Peyer's patch (tissue), 4 donors: ENCODE measurements at regions not wholly inside any gene's neighbourhood (a gene's known extent, or its start where the extent isn't known, plus 50 kb on each side); places are given as distances from the start of the nearest gene placed in this dataset.

Experiments
- DNase-seq, 3 donors: peaks; one replicate each; pipeline ENCODE4 v3.0.0-alpha.2; 2017 to 2019
- H3K27ac ChIP-seq, 4 donors: fragments of 200-600 bp; sonication (generic); one replicate each; pipeline ENCODE4 v1.5.1; 2016 to 2019
- H3K27me3 ChIP-seq, 2 donors: fragments of 200-600 bp; sonication (generic); one replicate each; pipeline ENCODE4 v1.5.1; 2019
- H3K36me3 ChIP-seq, 3 donors: fragments of 200-600 bp; sonication (generic); one replicate each; pipeline ENCODE4 v1.5.1; 2016 to 2019
- H3K4me1 ChIP-seq, 4 donors: fragments of 200-600 bp; sonication (generic); one replicate each; pipeline ENCODE4 v1.5.1; 2016 to 2019
- H3K4me3 ChIP-seq, 4 donors: fragments of 200-600 bp; sonication (generic); 1 replicate in 3 of 4; 2 replicates in 1 of 4; pipeline ENCODE4 v1.5.1; 2016 to 2019; ENCODE audit warnings: mild to moderate bottlenecking in 1 of 4
- H3K9me3 ChIP-seq, 4 donors: fragments of 200-600 bp; sonication (generic); one replicate each; pipeline ENCODE4 v1.5.1; 2016 to 2019; ENCODE audit warnings: mild to moderate bottlenecking in 1 of 4
- CTCF ChIP-seq, 6 experiments: fragments of 450-650 bp in 4 of 6; fragments of 200-600 bp in 2 of 6; sonication (generic) in 1 of 6; IDR thresholded peaks; one replicate each; pipeline ENCODE4 v1.5.1; 2017 to 2019; ENCODE audit warnings: antibody characterized with exemption in 6 of 6, mild to moderate bottlenecking in 3 of 6, moderate library complexity in 1 of 6
- POLR2A ChIP-seq, 2 donors: fragments of 450-650 bp; IDR thresholded peaks; one replicate each; pipeline ENCODE4 v1.5.1; 2017; ENCODE audit warnings: antibody characterized with exemption in 2 of 2, mild to moderate bottlenecking in 2 of 2, moderate library complexity in 2 of 2

DNA sequence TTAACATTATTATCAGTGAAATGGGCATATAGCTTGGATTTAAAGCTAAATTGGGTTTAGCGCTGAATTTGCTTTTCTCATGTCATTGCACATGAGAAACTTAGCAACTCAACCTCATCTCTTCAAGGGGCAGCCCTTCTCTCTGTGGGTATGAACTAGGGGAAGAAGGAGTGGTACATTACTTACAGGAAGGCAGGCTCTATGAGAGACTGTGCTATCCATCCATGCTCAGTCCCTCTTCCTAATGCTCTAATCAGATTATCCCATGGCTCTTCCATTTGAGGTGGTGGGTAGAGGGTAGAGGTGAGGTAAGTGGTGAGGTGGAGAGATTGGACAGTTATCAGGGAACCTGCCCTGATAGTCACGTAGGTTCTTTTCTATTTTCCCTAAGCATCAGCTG, 343.7 kb upstream of the NOVA1 start:
- Histone ChIP-seq H3K36me3 (no peaks in the 10 kb centered on the region), H3K4me3 (no peak overlapping the region), H3K27me3 (no peaks in the 10 kb centered on the region), H3K9me3 (peaks cover 0 to 2% (median 0%) of the 10 kb centered on the region in 4 donors), H3K27ac (no peak overlapping the region), H3K4me1 (no peaks in the 10 kb centered on the region)
- DNase-seq: no peak
- TF ChIP-seq CTCF (IDR thresholded peaks at IDR 0.05) (no peak), POLR2A (IDR thresholded peaks at IDR 0.05) (no peak)

DNA sequence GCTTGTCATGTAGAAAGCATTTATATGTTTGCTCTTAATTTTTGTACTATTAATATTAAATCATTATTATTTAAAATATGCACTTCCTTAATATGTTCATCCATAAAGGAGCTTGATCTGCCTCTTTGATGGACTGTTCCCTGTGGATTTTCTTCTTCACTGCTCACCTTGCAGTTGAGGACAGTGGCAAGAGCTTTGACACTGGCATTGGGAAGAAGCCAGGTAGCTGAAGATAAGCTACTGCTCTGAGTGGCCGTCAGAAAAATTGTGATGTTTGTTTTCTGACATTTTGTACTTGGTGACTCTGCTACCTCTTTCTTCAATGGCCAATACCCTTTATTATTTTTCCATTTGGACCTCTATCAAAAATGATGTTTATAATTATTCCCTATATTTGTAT, 349.4 kb upstream of the NOVA1 start:
- no peak overlapping the region for H3K4me3 ChIP-seq
- no peaks in the 10 kb centered on the region for H3K36me3 ChIP-seq
- H3K9me3 ChIP-seq: no peaks in the 10 kb centered on the region
- H3K4me1 ChIP-seq: no peaks in the 10 kb centered on the region
- no peak overlapping the region for H3K27ac ChIP-seq
- H3K27me3 ChIP-seq: no peaks in the 10 kb centered on the region
- DNase-seq: no peak
- TF ChIP-seq CTCF (IDR thresholded peaks at IDR 0.05) (no peak), POLR2A (IDR thresholded peaks at IDR 0.05) (no peak)

- DNase-seq: no peak
- Histone ChIP-seq H3K27ac (no peak overlapping the region), H3K4me1 (no peaks in the 10 kb centered on the region), H3K4me3 (no peak overlapping the region), H3K36me3 (no peaks in the 10 kb centered on the region), H3K9me3 (no peaks in the 10 kb centered on the region), H3K27me3 (no peaks in the 10 kb centered on the region)
- no peak for TF ChIP-seq CTCF (IDR thresholded peaks at IDR 0.05)
- TF ChIP-seq POLR2A (IDR thresholded peaks at IDR 0.05): no peak
Measured at GRCh38 chr14:26959437-26959836, 361.6 kb upstream of the NOVA1 start.

DNA sequence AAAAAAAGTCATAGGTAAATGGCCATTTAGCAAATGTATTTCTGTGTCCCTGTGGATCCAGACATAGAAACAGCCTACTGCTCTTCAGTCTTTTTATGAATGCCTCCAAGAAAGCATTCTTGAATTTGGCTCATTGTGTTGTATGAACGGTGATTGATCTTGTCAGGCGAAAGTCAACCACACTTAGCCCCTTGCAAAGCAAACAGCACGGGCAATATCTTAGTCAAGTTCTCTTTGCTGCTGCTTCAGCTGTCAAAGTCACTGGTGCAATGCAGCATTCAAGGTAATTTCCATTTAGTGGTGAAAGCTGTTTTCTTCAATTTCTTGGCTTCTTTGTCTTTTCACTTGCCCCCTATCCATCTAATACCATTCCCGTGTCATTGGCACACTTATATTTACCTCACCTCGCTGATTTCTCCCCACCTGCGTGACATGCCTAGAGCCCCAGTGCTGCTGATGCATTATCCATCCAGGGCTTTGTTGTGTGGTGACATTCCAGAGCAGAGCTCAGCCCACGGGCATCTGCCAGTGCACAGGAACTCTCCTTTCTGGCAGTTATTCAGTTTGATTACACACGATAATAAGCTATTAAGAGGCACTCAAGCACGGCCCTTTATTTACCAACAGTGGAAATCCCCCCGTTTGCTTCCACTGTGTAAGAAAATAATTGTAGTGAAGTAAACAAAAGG, 362.3 kb upstream of the NOVA1 start:
- no peaks in the 10 kb centered on the region for H3K27me3 ChIP-seq
- H3K4me3 ChIP-seq: no peak overlapping the region
- no peaks in the 10 kb centered on the region for H3K4me1 ChIP-seq
- no peak overlapping the region for H3K27ac ChIP-seq
- no peaks in the 10 kb centered on the region for H3K36me3 ChIP-seq
- TF ChIP-seq CTCF (IDR thresholded peaks at IDR 0.05) (no peak), POLR2A (IDR thresholded peaks at IDR 0.05) (no peak)
- no peak for DNase-seq
- no peaks in the 10 kb centered on the region for H3K9me3 ChIP-seq

DNA sequence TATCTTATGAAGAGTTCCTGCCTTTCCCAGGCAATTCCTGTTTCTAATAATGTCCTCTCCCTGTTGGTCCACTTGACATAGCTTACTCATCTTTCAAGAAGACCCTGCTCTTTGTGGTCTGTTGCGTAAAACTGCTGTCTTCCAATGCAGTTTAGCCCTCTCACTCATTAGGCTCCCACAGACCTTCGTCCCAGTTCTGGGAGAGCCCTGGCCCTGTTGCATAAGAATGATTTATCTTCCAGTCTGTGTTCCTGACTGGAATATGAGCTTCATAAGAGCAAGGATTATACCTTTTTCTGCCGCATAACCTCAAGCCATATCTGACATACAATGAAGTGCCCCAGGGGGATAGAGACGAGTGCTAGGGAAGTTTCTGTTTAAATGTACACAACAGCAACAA, 365.9 kb upstream of the NOVA1 start:
- no peak for DNase-seq
- H3K27ac ChIP-seq: no peak overlapping the region
- no peaks in the 10 kb centered on the region for H3K4me1 ChIP-seq
- no peaks in the 10 kb centered on the region for H3K27me3 ChIP-seq
- no peak overlapping the region for H3K4me3 ChIP-seq
- H3K36me3 ChIP-seq: no peaks in the 10 kb centered on the region
- TF ChIP-seq CTCF (IDR thresholded peaks at IDR 0.05): no peak
- TF ChIP-seq POLR2A (IDR thresholded peaks at IDR 0.05): no peak
- H3K9me3 ChIP-seq: no peaks in the 10 kb centered on the region

GRCh38 chr14:26965490-26965889, 367.7 kb upstream of the NOVA1 start:
- Histone ChIP-seq H3K36me3 (no peaks in the 10 kb centered on the region), H3K4me1 (no peaks in the 10 kb centered on the region)

More at GRCh38 chr14:26965490-26965889, 367.7 kb upstream of the NOVA1 start:
- H3K9me3 ChIP-seq: no peaks in the 10 kb centered on the region
- H3K27ac ChIP-seq: no peak overlapping the region
- DNase-seq: no peak
- TF ChIP-seq POLR2A (IDR thresholded peaks at IDR 0.05) (no peak), CTCF (IDR thresholded peaks at IDR 0.05) (no peak)
- no peak overlapping the region for H3K4me3 ChIP-seq
- no peaks in the 10 kb centered on the region for H3K27me3 ChIP-seq
